GM18867 (cell line): ENCODE measurements at regions not wholly inside any gene's neighbourhood (a gene's known extent, or its start where the extent isn't known, plus 50 kb on each side); places are given as distances from the start of the nearest gene placed in this dataset.
"Not testable (repeated sequence)": the region's sequence is repeated elsewhere in the genome, so short reads cannot be mapped to it uniquely, and the experiment has no call there.

ENCODE experiments used
- ATAC-seq: cut with Tn5 transposase; IDR thresholded peaks from one replicate; pipeline ENCODE4 v1.9.1; 2021; ENCODE audit warnings: mild to moderate bottlenecking, moderate library complexity; ENCODE audit not compliant: unreplicated experiment

- no peak for ATAC-seq
Measured at GRCh38 chr2:23026671-23027070, 358.3 kb upstream of the KLHL29 start.

- ATAC-seq = no peak
Measured at GRCh38 chr2:23027396-23027795, 357.6 kb upstream of the KLHL29 start.

GRCh38 chr2:23028106-23028505 is 356.9 kb upstream of the KLHL29 start:
- no peak for ATAC-seq

- no peak for ATAC-seq
Measured at GRCh38 chr2:23029111-23029510, 355.9 kb upstream of the KLHL29 start.

- no peak for ATAC-seq
Measured at GRCh38 chr2:23029951-23030350, 355.0 kb upstream of the KLHL29 start.

GRCh38 chr2:23034996-23035395 is 350.0 kb upstream of the KLHL29 start:
- no peak for ATAC-seq

- ATAC-seq = no peak
Measured at GRCh38 chr2:23036629-23037028, 348.4 kb upstream of the KLHL29 start.

GRCh38 chr2:23037596-23037995 is 347.4 kb upstream of the KLHL29 start:
- no peak for ATAC-seq

- no peak for ATAC-seq
Measured at GRCh38 chr2:23041443-23041842, 343.5 kb upstream of the KLHL29 start.

- no peak for ATAC-seq
Measured at GRCh38 chr2:23042216-23042906, 342.6 kb upstream of the KLHL29 start.

- ATAC-seq = no peak
Measured at GRCh38 chr2:23050388-23050787, 334.6 kb upstream of the KLHL29 start.

- ATAC-seq = no peak
Measured at GRCh38 chr2:23053601-23054000, 331.4 kb upstream of the KLHL29 start.

- no peak for ATAC-seq
Measured at GRCh38 chr2:23055251-23055650, 329.7 kb upstream of the KLHL29 start.

- ATAC-seq = not testable (repeated sequence)
Measured at GRCh38 chr2:23056846-23057245, 328.1 kb upstream of the KLHL29 start.

GRCh38 chr2:23058435-23058834 is 326.5 kb upstream of the KLHL29 start:
- no peak for ATAC-seq

GRCh38 chr2:23065210-23065609 is 319.8 kb upstream of the KLHL29 start:
- no peak for ATAC-seq

GRCh38 chr2:23065936-23066335 is 319.0 kb upstream of the KLHL29 start:
- no peak for ATAC-seq

- no peak for ATAC-seq
Measured at GRCh38 chr2:23066686-23067085, 318.3 kb upstream of the KLHL29 start.

GRCh38 chr2:23069156-23069555 is 315.8 kb upstream of the KLHL29 start:
- no peak for ATAC-seq

GRCh38 chr2:23069923-23070322 is 315.1 kb upstream of the KLHL29 start:
- ATAC-seq = no peak

GRCh38 chr2:23073056-23073455 is 311.9 kb upstream of the KLHL29 start:
- no peak for ATAC-seq

GRCh38 chr2:23073671-23074070 is 311.3 kb upstream of the KLHL29 start:
- no peak for ATAC-seq

GRCh38 chr2:23077596-23077995 is 307.4 kb upstream of the KLHL29 start:
- no peak for ATAC-seq
